ENCODE measurements at regions not wholly inside any gene's neighbourhood (a gene's known extent, or its start where the extent isn't known, plus 50 kb on each side); places are given as distances from the start of the nearest gene placed in this dataset.

GRCh38 chr7:45983720-45984255 is 62.7 kb upstream of the IGFBP3 start:
- TF ChIP-seq MAFK (IDR thresholded peaks at IDR 0.05; ENCODE audit: low read depth, low read length): no peak
- no peak for TF ChIP-seq CTCF (conservative IDR thresholded peaks at IDR 0.05; ENCODE audit: low read depth, low read length)
- no peak for TF ChIP-seq POLR2A (IDR thresholded peaks at IDR 0.05; ENCODE audit: low read depth, low read length)
- no peak for TF ChIP-seq FOS (IDR thresholded peaks at IDR 0.05; ENCODE audit: low read depth, low read length)
- no peak for TF ChIP-seq USF2 (IDR thresholded peaks at IDR 0.05; ENCODE audit: low read depth, low read length)
- TF ChIP-seq SMC3 (IDR thresholded peaks at IDR 0.05; ENCODE audit: low read depth, low read length): no peak
- no peak for TF ChIP-seq MXI1 (IDR thresholded peaks at IDR 0.05; ENCODE audit: borderline replicate concordance, low read depth, low read length)
- no peak for TF ChIP-seq RFX5 (IDR thresholded peaks at IDR 0.05; ENCODE audit: low read depth, low read length)
- TF ChIP-seq CHD1 (IDR thresholded peaks at IDR 0.05; ENCODE audit: low read depth, low read length): no peak

Measured in IMR-90 (cell line).